AG09319 (cell line): ENCODE measurements at regions not wholly inside any gene's neighbourhood (a gene's known extent, or its start where the extent isn't known, plus 50 kb on each side); places are given as distances from the start of the nearest gene placed in this dataset.

ENCODE experiments used
- DNase-seq: peaks from one replicate; pipeline ENCODE4 v3.0.0-alpha.2; 2010; ENCODE audit warnings: low read depth; ENCODE audit errors: extremely low read depth
- TF ChIP-seq, protein P1 (sequence below): IDR thresholded peaks from 2 replicates; pipeline ENCODE4 v1.5.1; 2011; ENCODE audit warnings: low read depth, mild to moderate bottlenecking, inconsistent platforms, low read length, moderate library complexity

DNA sequence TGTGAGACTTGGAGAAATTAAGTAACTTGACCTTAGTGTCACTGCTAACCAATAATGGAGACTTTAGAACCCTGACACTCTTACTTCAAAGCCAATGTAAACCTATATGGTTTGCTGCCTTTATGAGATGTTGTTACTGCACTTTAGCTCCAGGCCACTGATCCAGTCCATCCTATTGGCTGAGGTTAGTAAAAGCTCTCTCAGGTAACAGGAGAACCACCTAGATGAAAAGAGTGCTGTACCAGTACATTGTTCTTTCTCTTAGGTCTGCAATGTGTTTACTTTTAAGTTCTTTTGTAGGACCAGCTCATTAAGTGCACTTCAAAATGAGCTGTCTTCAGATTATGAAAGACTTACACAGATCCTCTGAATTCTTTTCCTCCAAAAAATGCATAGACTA, 994.0 kb upstream of the FAT3 start:
- no peak for DNase-seq
- TF ChIP-seq, protein P1, sequence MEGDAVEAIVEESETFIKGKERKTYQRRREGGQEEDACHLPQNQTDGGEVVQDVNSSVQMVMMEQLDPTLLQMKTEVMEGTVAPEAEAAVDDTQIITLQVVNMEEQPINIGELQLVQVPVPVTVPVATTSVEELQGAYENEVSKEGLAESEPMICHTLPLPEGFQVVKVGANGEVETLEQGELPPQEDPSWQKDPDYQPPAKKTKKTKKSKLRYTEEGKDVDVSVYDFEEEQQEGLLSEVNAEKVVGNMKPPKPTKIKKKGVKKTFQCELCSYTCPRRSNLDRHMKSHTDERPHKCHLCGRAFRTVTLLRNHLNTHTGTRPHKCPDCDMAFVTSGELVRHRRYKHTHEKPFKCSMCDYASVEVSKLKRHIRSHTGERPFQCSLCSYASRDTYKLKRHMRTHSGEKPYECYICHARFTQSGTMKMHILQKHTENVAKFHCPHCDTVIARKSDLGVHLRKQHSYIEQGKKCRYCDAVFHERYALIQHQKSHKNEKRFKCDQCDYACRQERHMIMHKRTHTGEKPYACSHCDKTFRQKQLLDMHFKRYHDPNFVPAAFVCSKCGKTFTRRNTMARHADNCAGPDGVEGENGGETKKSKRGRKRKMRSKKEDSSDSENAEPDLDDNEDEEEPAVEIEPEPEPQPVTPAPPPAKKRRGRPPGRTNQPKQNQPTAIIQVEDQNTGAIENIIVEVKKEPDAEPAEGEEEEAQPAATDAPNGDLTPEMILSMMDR, result no peak

DNA sequence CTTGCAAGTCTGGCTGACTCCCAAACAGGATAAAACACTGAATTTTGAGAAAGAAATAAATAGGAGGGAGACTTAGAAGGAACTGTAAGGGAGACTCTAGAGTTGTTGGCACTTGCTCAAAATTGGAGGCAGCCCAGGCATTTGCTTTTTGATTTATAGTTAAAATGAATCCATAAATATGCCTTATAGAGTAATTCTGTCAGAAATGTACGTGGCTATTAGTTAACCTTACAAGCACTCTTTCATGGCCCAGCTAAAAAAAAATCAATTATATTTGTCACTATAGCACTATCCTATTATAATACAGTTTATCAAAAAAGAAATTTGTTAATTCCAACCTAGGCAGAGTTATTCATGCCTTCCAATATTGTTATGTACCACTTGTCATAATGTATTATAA, 1000.0 kb upstream of the CHORDC1 start:
- TF ChIP-seq, protein P1, result no peak
- DNase-seq, result no peak

DNA sequence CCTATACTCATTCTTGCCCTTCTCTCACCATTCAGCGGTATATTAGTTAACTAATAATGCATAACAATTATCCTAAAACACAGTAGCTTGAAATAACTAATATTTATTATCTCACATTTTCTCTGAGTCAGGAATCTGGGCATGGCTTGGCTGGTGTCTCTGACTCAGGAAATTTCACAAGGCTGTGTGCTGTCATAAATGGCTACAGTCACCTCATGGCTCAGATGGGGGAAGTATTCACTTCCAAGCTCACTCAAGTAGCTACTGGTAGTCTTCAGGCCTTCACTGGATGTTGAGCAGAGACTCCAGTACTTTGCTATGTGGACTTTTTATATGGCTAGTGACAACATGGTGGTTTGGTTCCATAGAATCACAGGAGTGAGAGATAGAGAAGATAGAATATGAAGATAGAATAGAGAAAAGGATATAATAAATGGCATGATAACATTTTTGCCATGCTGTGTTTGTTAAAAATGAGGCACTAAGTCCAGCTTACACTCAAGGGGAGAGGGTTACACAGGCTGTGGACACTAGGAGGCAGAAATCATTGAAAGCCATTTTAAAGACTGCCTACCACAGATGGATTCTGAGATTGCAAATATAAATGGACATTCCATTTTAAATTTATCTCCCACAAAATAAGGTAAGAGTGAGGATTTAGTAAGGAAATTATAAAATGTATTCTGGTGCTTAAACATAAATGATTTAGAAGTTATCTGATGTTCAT, 997.8 kb upstream of the CHORDC1 start:
- no peak for DNase-seq
- TF ChIP-seq, protein P1, result no peak

DNA sequence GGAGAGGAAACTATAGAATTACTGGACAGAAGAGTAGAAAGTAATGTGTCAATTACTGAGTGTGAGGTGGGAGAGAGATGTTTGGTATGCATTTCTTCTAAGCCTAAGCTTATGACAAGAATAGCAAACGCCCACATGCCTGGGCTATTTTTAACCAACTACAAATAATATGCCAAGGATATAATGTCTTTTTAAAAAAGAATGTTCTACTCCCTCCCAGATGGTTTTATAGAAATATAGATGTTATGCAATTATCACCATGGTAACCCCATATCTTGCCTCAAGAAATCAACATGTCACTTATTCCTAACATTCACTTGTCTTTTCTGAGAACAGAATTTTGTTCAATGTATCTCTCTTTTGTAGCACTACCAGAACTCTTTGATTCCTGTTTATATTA, 996.7 kb upstream of the CHORDC1 start:
- no peak for DNase-seq
- TF ChIP-seq, protein P1, result no peak

DNA sequence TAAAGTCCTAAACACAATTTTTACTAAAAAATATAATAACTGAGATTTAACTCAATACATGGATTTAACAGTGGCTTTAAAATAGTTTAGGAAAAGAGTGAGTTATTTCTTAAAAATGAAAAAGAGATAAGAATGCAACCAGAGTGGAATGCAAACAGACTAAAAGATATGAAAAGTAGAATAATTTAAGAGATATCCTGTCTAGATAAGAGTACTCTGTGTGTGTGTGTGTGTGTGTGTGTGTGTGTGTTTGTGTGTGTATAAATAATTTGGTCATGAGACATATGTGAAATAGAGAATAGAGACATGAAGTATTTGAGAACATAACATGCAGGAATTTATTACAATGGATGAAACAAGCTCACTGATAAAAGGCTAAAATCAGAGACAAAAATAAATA, 986.9 kb upstream of the CHORDC1 start:
- TF ChIP-seq, protein P1, result no peak
- no peak for DNase-seq

DNA sequence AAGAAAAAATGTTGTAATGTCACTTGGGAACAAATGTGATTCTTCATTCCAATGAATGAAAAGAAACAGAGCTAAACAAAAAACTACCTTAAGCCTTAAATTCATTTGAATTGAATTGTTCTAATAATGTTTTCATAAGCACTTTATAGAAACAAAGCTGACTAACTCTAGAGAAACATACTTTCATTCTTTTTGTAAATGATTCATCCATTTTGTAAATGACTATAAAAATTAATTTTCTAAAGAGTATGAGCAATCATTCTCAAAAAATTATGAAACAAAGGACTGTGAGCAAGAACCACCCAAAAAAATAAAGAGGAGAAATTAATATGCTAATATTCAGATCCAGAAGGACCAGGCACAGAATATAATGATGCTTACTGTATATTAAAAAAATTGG, 986.5 kb upstream of the CHORDC1 start:
- no peak for DNase-seq

DNA sequence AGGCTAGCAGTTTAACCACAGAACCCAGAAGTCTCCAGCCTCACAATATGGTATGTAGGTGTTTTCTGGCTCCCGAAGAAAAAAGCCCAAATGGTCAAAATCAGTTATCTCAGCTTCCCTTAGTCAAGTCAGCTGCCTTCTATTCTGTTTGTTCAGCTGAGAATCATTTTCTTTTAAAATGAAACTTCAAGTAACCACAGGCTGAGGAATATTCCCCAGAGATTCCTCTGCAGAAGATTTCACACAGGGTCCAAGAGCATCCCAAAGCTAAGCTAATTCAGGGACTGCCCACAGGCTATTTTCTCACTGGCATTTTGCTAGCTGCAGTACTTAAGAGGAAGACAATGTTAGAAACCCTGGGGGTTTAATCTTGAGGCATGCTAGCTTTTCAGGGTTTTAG, 977.0 kb upstream of the CHORDC1 start:
- DNase-seq, result no peak
- TF ChIP-seq, protein P1, result no peak

More for the DNA sequence above, 986.5 kb upstream of the CHORDC1 start:
- TF ChIP-seq, protein P1, result no peak
